ENCODE measurements at regions not wholly inside any gene's neighbourhood (a gene's known extent, or its start where the extent isn't known, plus 50 kb on each side); places are given as distances from the start of the nearest gene placed in this dataset.
"Not testable (repeated sequence)": the region's sequence is repeated elsewhere in the genome, so short reads cannot be mapped to it uniquely, and the experiment has no call there.

DNA sequence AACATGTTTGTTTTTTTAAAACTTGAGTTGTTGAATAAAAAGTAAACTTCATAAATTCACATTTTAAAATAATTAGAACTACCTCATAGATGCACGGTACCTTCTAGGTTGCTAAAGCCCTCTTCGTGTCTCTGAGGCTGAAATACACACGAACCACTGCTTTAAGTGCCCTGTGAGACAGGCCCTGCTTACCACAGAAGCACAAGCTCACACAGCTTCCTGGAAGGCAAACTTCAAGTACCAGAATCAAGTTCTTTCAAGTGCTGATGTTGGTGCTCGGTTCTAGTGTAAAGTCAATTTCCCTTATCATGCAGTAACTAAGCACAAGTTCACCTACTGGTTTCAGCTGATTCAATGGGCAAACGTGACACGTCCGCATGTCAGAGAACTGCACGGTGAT, 103.3 kb downstream of the GOLGA6L6 start:
- not testable (repeated sequence) for TF ChIP-seq YY1 (IDR thresholded peaks at IDR 0.05; ENCODE audit: insufficient read depth, insufficient read length); SUZ12 (IDR thresholded peaks at IDR 0.05; ENCODE audit: extremely low read depth, insufficient read depth, insufficient read length); ZNF274 (IDR thresholded peaks at IDR 0.05; ENCODE audit: low read depth, low read length)
